ENCODE measurements at regions not wholly inside any gene's neighbourhood (a gene's known extent, or its start where the extent isn't known, plus 50 kb on each side); places are given as distances from the start of the nearest gene placed in this dataset.
"Not testable (repeated sequence)": the region's sequence is repeated elsewhere in the genome, so short reads cannot be mapped to it uniquely, and the experiment has no call there.

GRCh38 chr2:204407204-204408014 lies 137.9 kb upstream of the PARD3B start:
- Histone ChIP-seq H3K4me2 (ENCODE audit: control insufficient read depth, extremely low read depth, insufficient read depth, low read depth, low read length) (no peak overlapping the region), H3K9ac (ENCODE audit: control insufficient read depth, extremely low read depth, insufficient read depth, low read length) (no peak overlapping the region), H3K9me1 (ENCODE audit: control insufficient read depth, extremely low read depth, insufficient read depth, low read length) (no peaks in the 10 kb centered on the region), H2AFZ (ENCODE audit: control insufficient read depth, low read length) (no peak overlapping the region), H3K9me3 (ENCODE audit: control insufficient read depth, low read depth, low read length) (no peaks in the 10 kb centered on the region), H4K20me1 (ENCODE audit: control insufficient read depth, extremely low read depth, insufficient read depth, low read length) (no peaks in the 10 kb centered on the region), H3K27ac (ENCODE audit: control insufficient read depth, insufficient read depth, low read length) (no peak overlapping the region), H3K4me3 (ENCODE audit: control insufficient read depth in 2 of 3, extremely low read depth in 1 of 3, insufficient read depth in 2 of 3, low read depth in 1 of 3, low read length in 3 of 3) (no peak overlapping the region), H3K27me3 (ENCODE audit: control insufficient read depth, extremely low read depth, insufficient read depth, low read length) (no peaks in the 10 kb centered on the region), H3K79me2 (ENCODE audit: control insufficient read depth, insufficient read depth, low read length) (no peaks in the 10 kb centered on the region), H3K36me3 (ENCODE audit: control insufficient read depth in 2 of 2, extremely low read depth in 1 of 2, insufficient read depth in 2 of 2, low read length in 2 of 2) (no peaks in the 10 kb centered on the region), H3K4me1 (ENCODE audit: control insufficient read depth, extremely low read depth, insufficient read depth, low read length) (no peaks in the 10 kb centered on the region)
- dilution Hi-C loops (cut with MboI; ENCODE audit: extremely low pct_ligation_motif_present, low sequenced_read_pairs): no loop called here
- no peak for DNase-seq (ENCODE audit: low read depth, low spot score)
- FAIRE-seq: no peak
- TF ChIP-seq EZH2 (IDR thresholded peaks at IDR 0.05; ENCODE audit: low read length): no peak
- TF ChIP-seq CTCF (optimal IDR thresholded peaks at IDR 0.05 in 1 of 3, IDR thresholded peaks at IDR 0.05 in 1 of 3, conservative IDR thresholded peaks at IDR 0.05 in 1 of 3; ENCODE audit: extremely low read depth in 1 of 3, insufficient read depth in 2 of 3, low read length in 3 of 3): no peak

GRCh38 chr2:204412782-204413181 lies 132.5 kb upstream of the PARD3B start:
- dilution Hi-C loops (cut with MboI; ENCODE audit: extremely low pct_ligation_motif_present, low sequenced_read_pairs); H3K4me1 ChIP-seq (ENCODE audit: control insufficient read depth, extremely low read depth, insufficient read depth, low read length); FAIRE-seq; H3K27me3 ChIP-seq (ENCODE audit: control insufficient read depth, extremely low read depth, insufficient read depth, low read length); H3K79me2 ChIP-seq (ENCODE audit: control insufficient read depth, insufficient read depth, low read length); H3K9me1 ChIP-seq (ENCODE audit: control insufficient read depth, extremely low read depth, insufficient read depth, low read length); H3K36me3 ChIP-seq (ENCODE audit: control insufficient read depth in 2 of 2, extremely low read depth in 1 of 2, insufficient read depth in 2 of 2, low read length in 2 of 2); H3K4me3 ChIP-seq (ENCODE audit: control insufficient read depth in 2 of 3, extremely low read depth in 1 of 3, insufficient read depth in 2 of 3, low read depth in 1 of 3, low read length in 3 of 3); H4K20me1 ChIP-seq (ENCODE audit: control insufficient read depth, extremely low read depth, insufficient read depth, low read length); H3K9me3 ChIP-seq (ENCODE audit: control insufficient read depth, low read depth, low read length); H2AFZ ChIP-seq (ENCODE audit: control insufficient read depth, low read length); H3K9ac ChIP-seq (ENCODE audit: control insufficient read depth, extremely low read depth, insufficient read depth, low read length); H3K4me2 ChIP-seq (ENCODE audit: control insufficient read depth, extremely low read depth, insufficient read depth, low read depth, low read length); H3K27ac ChIP-seq (ENCODE audit: control insufficient read depth, insufficient read depth, low read length); DNase-seq (ENCODE audit: low read depth, low spot score): not testable (repeated sequence)

All from keratinocyte (primary cell).